Esophagus muscularis mucosa (tissue), 3 donors: ENCODE measurements at regions not wholly inside any gene's neighbourhood (a gene's known extent, or its start where the extent isn't known, plus 50 kb on each side); places are given as distances from the start of the nearest gene placed in this dataset.

Source experiments
- CTCF ChIP-seq, 3 experiments: fragments of 200-600 bp in 2 of 3; fragments of 450-650 bp in 1 of 3; sonication (generic) in 2 of 3; IDR thresholded peaks; one replicate each; pipeline ENCODE4 v1.5.1; 2017 to 2019; ENCODE audit warnings: antibody characterized with exemption in 3 of 3, mild to moderate bottlenecking in 2 of 3, moderate library complexity in 1 of 3
- POLR2AphosphoS5 ChIP-seq, 2 donors: sonication (generic); formaldehyde crosslinking; IDR thresholded peaks; one replicate each; pipeline ENCODE4 v1.6.1; 2017; ENCODE audit warnings: antibody characterized with exemption in 2 of 2

- TF ChIP-seq CTCF (IDR thresholded peaks at IDR 0.05) (no peak), POLR2AphosphoS5 (IDR thresholded peaks at IDR 0.05) (no peak)
These were observed 113.4 kb upstream of the CDH8 start for GRCh38 chr16:62149631-62150030.
